NB4 (cell line): ENCODE measurements at regions not wholly inside any gene's neighbourhood (a gene's known extent, or its start where the extent isn't known, plus 50 kb on each side); places are given as distances from the start of the nearest gene placed in this dataset.

Experiments
- DNase-seq: peaks from one replicate; pipeline ENCODE4 v3.0.0; 2010; ENCODE audit warnings: low read depth
- H3K4me3 ChIP-seq: one replicate; pipeline ENCODE4 v1.5.1; 2011; ENCODE audit warnings: mild to moderate bottlenecking, low read depth, low read length, moderate library complexity
- CTCF ChIP-seq: IDR thresholded peaks from one replicate; pipeline ENCODE4 v1.5.1; 2012; ENCODE audit warnings: low read depth, low read length
- MAX ChIP-seq: IDR thresholded peaks from 2 replicates; pipeline ENCODE4 v1.6.1; 2011; ENCODE audit warnings: low read depth, low read length
- MYC ChIP-seq: IDR thresholded peaks from 2 replicates; pipeline ENCODE4 v1.6.1; 2011; ENCODE audit warnings: low read depth, low read length
- POLR2A ChIP-seq: IDR thresholded peaks from 2 replicates; pipeline ENCODE4 v1.6.1; 2011; ENCODE audit warnings: mild to moderate bottlenecking; ENCODE audit not compliant: insufficient read length; ENCODE audit errors: extremely low read depth

GRCh38 chr14:39873791-39874190 is 441.6 kb upstream of the FBXO33 start:
- H3K4me3 ChIP-seq: no peak overlapping the region
- no peak for DNase-seq
- no peak for TF ChIP-seq POLR2A

GRCh38 chr14:39868949-39869348 is 436.7 kb upstream of the FBXO33 start:
- DNase-seq: no peak

GRCh38 chr14:39868251-39868650 is 436.0 kb upstream of the FBXO33 start:
- DNase-seq: no peak
- TF ChIP-seq MYC (no peak), MAX (no peak), POLR2A (no peak), CTCF (no peak)
- no peak overlapping the region for H3K4me3 ChIP-seq

More at GRCh38 chr14:39868949-39869348, 436.7 kb upstream of the FBXO33 start:
- no peak for TF ChIP-seq CTCF
- no peak for TF ChIP-seq POLR2A
- TF ChIP-seq MYC: no peak
- TF ChIP-seq MAX: no peak
- no peak overlapping the region for H3K4me3 ChIP-seq

- H3K4me3 ChIP-seq: no peak overlapping the region
- TF ChIP-seq MAX (no peak), CTCF (no peak), MYC (no peak), POLR2A (no peak)
- no peak for DNase-seq
Measured at GRCh38 chr14:39863441-39863840, 431.2 kb upstream of the FBXO33 start.

GRCh38 chr14:39861696-39862095 is 429.5 kb upstream of the FBXO33 start:
- TF ChIP-seq POLR2A (no peak), MAX (no peak), MYC (no peak), CTCF (no peak)
- no peak overlapping the region for H3K4me3 ChIP-seq
- no peak for DNase-seq

GRCh38 chr14:39861229-39861600 is 429.0 kb upstream of the FBXO33 start:
- TF ChIP-seq MAX: no peak
- TF ChIP-seq MYC: no peak
- TF ChIP-seq CTCF: no peak
- TF ChIP-seq POLR2A: no peak
- H3K4me3 ChIP-seq: no peak overlapping the region
- DNase-seq: no peak
